Fibroblast of skin of right quadriceps (primary cell): ENCODE measurements at regions not wholly inside any gene's neighbourhood (a gene's known extent, or its start where the extent isn't known, plus 50 kb on each side); places are given as distances from the start of the nearest gene placed in this dataset.

Experiments
- DNase-seq: peaks from one replicate; pipeline ENCODE4 v3.0.0-alpha.2; 2013

DNA sequence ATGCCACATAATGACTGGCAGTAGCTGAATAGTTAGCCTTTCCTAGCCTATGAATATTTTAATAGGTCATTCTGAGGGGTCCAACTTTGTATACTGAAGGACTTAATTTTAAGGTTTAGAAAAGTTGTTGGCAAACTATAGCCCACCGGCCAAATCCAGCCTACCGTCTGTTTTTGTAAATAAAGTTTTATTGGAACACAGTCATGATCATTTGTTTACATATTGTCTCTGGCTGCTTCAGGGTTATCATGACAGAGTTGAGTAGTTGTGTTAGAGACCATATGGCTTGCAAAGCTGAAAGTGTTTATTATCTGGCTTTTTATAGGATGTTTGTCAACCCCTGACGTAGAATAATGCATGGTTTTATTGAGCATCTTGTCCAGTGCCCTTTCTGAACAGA, 73.4 kb downstream of the NTMT2 start:
- DNase-seq: no peak

DNA sequence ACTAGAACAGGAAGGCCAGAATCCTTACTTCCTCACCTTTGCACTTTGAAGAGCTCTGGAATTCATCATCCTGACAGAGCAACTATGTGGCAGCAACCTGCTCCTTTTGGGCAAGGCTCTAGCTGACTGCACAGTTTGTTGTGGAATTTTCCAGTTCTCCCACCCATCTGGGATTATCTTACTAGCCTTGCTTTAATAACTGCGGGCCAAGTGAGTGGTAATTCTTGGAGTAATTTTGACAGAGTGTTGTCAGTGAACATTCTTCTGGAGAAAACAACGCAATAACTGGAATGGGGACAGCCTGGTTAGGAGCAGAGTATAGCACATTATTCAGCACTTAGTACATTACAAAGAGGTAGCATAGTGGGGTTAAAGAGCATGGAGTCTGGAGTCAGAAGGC, 75.3 kb downstream of the NTMT2 start:
- peak; percentile 69 for DNase-seq

GRCh38 chr1:170221495-170221894, 75.7 kb downstream of the NTMT2 start:
- DNase-seq: no peak

DNA sequence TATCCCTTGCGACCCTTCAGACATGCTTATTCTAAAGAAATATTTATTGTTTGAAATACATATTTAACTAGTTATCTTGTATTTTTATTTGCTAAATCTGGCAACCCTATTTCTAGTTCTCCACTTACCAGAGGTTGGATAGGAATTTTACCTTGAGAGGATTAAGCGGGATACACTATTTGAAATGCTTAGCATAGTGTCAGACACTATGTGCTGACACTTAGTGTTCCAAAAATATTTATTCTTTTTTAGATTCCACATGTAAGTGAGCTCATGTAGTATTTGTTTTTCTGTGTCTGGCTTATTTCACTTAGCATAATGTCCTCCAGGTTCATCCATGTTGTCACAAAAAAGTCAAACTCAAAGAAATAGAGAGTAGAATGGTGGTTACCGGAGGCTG, 78.7 kb downstream of the NTMT2 start:
- DNase-seq: no peak

- DNase-seq: peak; percentile 77
Measured at GRCh38 chr1:170225781-170226530, 80.2 kb downstream of the NTMT2 start.

- no peak for DNase-seq
Measured at GRCh38 chr1:170226767-170227166, 81.0 kb downstream of the NTMT2 start.

GRCh38 chr1:170230323-170230722, 84.6 kb downstream of the NTMT2 start:
- no peak for DNase-seq

DNA sequence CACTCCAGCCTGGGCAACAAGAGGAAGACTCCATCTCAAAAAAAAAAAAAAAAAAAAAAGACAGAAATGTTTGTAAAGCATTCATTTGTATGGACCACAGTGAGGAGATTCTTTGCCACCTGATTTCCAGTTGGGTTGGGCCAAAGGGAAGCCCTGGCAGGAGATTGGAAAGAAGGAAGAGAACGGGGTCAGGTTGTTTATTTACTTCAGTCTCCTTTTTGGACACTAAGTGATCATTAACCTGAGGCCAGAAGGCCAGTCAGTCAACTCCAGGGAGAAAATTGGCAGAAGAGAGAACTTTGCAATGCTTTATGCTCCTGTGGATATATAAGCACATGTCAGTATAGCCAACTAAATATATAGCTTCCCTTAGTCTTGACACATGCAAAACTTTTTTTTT, 85.9 kb downstream of the NTMT2 start:
- no peak for DNase-seq

DNA sequence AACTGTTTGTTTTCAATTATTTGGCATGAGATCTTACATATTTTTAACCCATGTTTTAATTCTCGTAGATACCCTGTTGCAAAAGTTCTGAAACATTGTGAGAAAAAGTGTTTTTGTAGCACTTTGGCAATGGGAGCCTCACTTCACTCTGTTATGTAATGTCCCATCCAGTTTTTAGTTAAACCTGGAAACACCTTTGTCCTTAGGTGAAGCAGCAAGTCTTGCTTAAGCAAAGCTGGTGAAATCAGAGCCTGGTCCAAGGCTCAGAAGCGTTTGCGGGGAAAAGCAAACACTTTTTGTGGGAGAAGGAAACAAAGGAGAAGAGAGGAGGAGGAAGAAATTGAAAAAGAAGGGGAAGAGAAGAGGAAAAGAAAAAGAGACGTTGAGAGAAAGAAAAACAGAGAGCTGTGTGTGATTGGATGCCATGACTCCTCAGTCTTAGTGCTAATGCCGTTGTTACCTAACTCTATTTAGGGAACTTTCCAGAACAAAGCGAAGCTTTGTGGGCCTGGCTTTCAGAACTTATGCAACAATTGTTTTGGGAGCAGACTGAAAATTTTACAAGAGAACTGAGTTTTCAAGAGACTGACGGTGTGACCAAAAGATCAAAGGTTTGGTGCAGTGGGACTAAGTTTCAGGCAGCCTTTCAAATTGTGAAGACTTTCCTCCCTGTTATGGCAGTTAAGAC, 93.1 kb downstream of the NTMT2 start:
- DNase-seq: no peak

- DNase-seq: no peak
Measured at GRCh38 chr1:170239445-170239844, 93.7 kb downstream of the NTMT2 start.

DNA sequence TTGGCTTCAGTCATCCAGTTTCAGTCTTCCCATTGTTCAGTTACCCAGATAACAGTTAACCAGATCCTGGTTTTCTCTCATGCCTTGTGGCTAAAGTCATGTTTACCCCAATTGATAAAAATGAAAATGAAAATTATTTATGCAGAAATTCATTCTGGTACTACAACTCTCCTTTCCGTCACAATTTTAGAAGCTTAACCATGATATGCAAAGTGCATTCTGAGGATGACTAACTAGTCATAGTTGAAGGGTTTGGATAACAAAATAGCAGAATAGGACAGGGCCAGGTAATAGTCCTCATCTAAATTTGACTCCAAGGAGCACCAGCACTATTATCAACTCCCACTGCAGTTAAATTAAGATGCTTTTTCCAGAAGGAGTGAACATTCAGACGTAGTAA, 94.7 kb downstream of the NTMT2 start:
- DNase-seq: no peak

DNA sequence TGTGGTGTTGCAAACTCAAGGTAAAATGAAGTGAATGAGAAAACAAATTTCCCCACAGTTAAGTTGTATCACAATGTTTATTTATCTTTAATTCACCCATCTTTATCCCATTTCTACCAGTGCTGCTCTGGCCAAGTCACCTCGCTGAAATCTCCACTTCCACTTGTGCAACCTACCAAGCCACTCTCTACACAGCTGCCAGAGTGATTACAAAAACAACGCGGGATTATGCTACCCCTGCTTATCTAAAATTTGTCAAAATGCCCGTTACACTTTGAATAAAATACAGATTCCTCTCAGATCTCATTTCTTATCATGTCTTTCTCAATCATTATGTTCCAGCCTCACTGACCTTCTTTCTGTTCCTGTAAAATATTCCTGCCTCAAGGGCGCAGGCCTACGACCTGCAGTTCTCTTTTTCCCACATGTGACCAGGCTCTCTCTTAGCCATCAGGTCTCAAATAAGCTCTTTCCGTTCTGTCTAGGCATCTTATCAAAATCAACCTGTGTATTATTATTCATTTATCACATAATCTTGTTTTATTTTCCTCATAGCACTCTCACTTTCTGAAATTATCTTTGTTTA, 95.6 kb downstream of the NTMT2 start:
- no peak for DNase-seq

DNA sequence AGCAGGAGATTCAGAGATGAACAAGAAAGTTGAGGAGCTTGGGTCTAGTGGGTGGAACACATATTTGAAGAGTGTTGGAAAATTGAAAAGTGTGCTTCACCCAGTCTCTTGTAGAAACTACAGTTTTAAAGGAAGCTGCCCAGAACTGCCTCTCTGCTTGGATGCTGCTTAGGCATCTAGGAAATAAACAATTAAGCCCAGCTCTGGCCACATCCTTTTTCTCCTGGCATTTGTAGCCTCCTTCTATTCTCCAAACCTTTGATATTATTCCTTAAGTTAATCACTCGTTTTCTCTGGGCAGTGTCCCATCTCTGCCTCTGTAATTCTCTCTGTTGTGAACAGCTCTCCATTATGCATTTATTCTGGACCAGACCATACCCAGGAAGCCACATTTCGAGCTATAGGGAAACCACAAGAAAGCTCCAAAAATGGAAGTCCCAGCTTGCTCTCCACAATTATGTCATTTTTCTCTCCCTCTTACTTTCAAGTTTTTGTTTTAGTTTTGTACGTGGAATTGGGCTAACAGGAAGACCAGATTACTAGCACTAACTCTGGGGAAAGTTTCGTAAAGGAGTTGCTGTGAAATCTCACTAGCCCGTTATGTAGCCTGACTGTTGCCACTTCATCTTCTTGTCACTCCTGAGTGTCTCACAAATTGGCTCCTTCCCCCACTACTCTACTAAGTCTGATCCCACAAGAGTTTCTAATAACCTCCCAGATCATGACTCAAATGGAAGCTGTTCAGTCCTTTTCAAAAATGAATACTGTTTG, 102.2 kb downstream of the NTMT2 start:
- peak; percentile 22 for DNase-seq

DNA sequence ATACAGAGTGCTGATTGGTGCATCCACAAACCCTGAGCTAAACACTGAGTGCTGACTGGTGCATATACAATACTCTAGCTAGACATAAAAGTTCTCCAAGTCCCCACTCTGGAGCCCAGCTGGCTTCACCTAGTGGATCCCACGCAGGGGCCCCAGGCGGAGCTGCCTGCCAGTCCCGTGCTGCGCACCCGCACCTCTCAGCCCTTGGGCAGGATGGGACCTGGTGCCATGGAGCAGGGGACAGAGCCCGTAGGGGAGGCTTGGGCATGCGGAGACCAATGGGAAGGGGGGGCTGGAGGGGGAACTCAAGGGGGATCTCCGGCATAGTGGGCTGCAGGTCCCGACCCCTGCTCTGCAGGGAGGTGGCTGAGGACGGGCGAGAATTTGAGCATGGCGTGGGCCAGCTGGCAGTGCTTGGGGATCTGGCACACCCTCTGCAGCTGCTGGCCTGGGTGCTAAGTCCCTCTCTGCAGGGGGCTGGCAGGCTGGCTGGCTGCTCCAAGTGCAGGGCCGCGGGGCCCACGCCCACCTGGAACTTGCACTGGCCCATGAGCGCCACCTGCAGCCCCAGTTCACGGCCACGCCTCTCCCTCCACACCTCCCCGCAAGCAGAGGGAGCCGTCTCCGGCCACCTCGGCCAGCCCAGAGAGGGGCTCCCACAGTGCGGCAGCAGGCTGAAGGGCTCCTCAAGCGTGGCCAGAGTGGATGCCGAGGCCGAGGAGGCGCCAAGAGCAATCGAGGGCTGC, 104.9 kb downstream of the NTMT2 start:
- no peak for DNase-seq

- DNase-seq: no peak
Measured at GRCh38 chr1:170252851-170253579, 107.3 kb downstream of the NTMT2 start.

GRCh38 chr1:170254371-170254770, 108.6 kb downstream of the NTMT2 start:
- DNase-seq: no peak

GRCh38 chr1:170261669-170262068, 115.9 kb downstream of the NTMT2 start:
- DNase-seq: peak; percentile 89

DNA sequence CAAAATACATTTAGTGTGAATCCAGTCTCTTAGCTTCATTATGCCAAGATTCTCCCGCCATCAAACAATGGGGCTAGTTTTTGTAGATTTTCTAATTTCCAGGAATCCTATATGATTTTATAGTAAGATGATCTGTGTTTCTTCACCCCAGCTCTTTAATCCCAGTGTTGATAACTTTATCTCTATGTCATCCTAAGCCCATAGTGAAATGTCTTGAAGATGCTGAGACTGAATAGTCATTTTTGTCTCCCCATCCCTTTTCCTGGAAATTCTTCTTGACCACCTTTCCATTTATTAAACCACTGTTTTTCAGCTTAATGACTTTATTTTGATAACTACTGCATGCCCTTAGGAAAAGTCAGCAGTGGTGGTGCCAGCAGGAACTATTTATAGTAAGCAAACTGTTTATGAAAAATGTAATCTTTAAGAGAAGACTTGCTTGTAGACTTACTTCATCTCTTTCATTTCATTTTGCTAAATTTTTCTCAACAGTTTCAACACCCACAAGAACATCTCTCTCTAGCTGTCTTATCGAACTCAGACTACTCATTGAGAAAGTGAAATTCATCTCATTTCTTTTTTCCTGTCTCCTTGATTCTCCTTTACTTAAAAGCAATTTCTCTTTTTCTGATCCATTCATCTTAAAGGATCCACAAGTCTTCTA, 116.6 kb downstream of the NTMT2 start:
- peak; percentile 76 for DNase-seq

DNA sequence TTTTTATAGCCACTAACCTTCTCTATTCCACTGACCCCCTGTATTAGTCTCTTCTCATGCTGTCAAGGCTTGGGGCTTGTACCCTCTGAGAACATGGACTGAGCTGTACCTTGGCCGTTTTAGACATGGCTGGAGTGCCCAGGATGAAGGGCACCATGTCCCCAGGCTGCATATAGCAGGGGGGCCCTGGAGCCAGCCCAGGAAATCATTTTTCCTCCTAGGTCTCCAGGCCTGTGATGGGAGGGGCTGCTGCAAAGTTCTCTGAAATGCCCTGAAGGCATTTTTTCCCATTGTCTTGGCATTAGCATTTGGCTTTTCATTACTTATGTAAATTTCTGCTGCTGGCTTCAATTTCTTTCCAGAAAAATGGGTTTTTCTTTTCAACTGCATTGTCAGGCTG, 119.5 kb downstream of the NTMT2 start:
- DNase-seq: no peak

DNA sequence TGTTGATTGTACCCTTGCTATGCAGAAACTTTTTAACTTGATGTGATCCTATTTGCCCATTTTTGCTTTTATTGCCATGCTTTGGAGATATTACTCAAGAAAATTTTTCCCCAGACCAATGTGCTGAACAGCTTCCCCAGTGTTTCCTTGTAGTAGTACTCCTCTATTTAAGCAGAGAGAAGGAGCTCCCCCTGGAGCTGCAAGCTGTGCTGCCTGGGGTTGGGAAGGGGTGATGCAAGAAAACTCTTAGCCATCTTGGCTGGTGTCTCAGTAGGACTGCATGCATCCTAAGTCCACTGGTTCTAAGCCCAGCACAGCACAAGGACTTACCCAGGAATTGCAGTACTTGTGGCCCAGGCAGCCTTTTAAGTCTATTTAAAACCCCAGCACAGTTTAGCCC, 121.6 kb downstream of the NTMT2 start:
- peak; percentile 14 for DNase-seq

GRCh38 chr1:170271430-170272161, 125.8 kb downstream of the NTMT2 start:
- DNase-seq: no peak
